T-helper 22 cell (primary cell): ENCODE measurements at regions not wholly inside any gene's neighbourhood (a gene's known extent, or its start where the extent isn't known, plus 50 kb on each side); places are given as distances from the start of the nearest gene placed in this dataset.

Experiments used
- DNase-seq: peaks from one replicate; pipeline ENCODE4 v3.0.0-alpha.2; 2020; ENCODE audit warnings: low read depth

- DNase-seq: no peak
Observed at GRCh38 chr2:126774761-126775160, 118.8 kb downstream of the GYPC start.

- no peak for DNase-seq
Observed at GRCh38 chr2:126775300-126775985, 119.5 kb downstream of the GYPC start.

GRCh38 chr2:126776255-126776654, 120.3 kb downstream of the GYPC start:
- no peak for DNase-seq

- peak; percentile 30 for DNase-seq
Observed at GRCh38 chr2:126776692-126777619, 121.0 kb downstream of the GYPC start.

GRCh38 chr2:126777620-126777978, 121.1 kb upstream of the TEX51 start:
- DNase-seq: no peak

GRCh38 chr2:126778561-126779501, 119.9 kb upstream of the TEX51 start:
- DNase-seq: no peak

- no peak for DNase-seq
Observed at GRCh38 chr2:126781206-126781605, 117.5 kb upstream of the TEX51 start.

GRCh38 chr2:126781806-126782205, 116.9 kb upstream of the TEX51 start:
- DNase-seq: no peak

GRCh38 chr2:126782648-126783047, 116.0 kb upstream of the TEX51 start:
- no peak for DNase-seq

GRCh38 chr2:126783341-126783740, 115.3 kb upstream of the TEX51 start:
- no peak for DNase-seq

GRCh38 chr2:126784045-126784444, 114.6 kb upstream of the TEX51 start:
- no peak for DNase-seq

GRCh38 chr2:126784621-126785020, 114.1 kb upstream of the TEX51 start:
- no peak for DNase-seq

- DNase-seq: no peak
Observed at GRCh38 chr2:126785236-126785635, 113.5 kb upstream of the TEX51 start.

GRCh38 chr2:126785862-126786261, 112.8 kb upstream of the TEX51 start:
- DNase-seq: no peak

- no peak for DNase-seq
Observed at GRCh38 chr2:126786765-126787164, 111.9 kb upstream of the TEX51 start.

- no peak for DNase-seq
Observed at GRCh38 chr2:126787289-126787688, 111.4 kb upstream of the TEX51 start.

GRCh38 chr2:126788113-126788512, 110.6 kb upstream of the TEX51 start:
- no peak for DNase-seq

- DNase-seq: no peak
Observed at GRCh38 chr2:126788652-126789051, 110.0 kb upstream of the TEX51 start.

GRCh38 chr2:126790987-126791780, 107.5 kb upstream of the TEX51 start:
- no peak for DNase-seq

- no peak for DNase-seq
Observed at GRCh38 chr2:126792186-126792585, 106.5 kb upstream of the TEX51 start.

- no peak for DNase-seq
Observed at GRCh38 chr2:126792993-126793392, 105.7 kb upstream of the TEX51 start.
